BJ (cell line): ENCODE measurements at regions not wholly inside any gene's neighbourhood (a gene's known extent, or its start where the extent isn't known, plus 50 kb on each side); places are given as distances from the start of the nearest gene placed in this dataset. TPM values are rescaled to one million over a fixed set of nuclear protein-coding genes. Genes with fewer than 3 reads are reported as not detected.

Experiments
- CTCF ChIA-PET: fragments of 350-600 bp; formaldehyde crosslinking; extraction: SDS; loops from one replicate; lab custom pipeline; 2021; ENCODE audit warnings: antibody characterized with exemption, inconsistent platforms; lab: Yijun Ruan, JAX
- POLR2A ChIA-PET: fragments of 300-600 bp; sonication (Branson Sonifier 250); formaldehyde crosslinking; extraction: SDS; loops from one replicate; lab custom pipeline; 2021; ENCODE audit warnings: antibody characterized with exemption; lab: Charles Lee
- DNase-seq: peaks from one replicate; pipeline ENCODE4 v3.0.0-alpha.2; 2011; ENCODE audit warnings: low read depth
- H3K27me3 ChIP-seq: 2 replicates; pipeline ENCODE4 v1.6.0; 2011; ENCODE audit warnings: low read length; ENCODE audit not compliant: control insufficient read depth, insufficient read depth
- H3K36me3 ChIP-seq: 2 replicates; pipeline ENCODE4 v1.5.1; 2011; ENCODE audit warnings: low read length; ENCODE audit not compliant: control insufficient read depth, insufficient read depth
- H3K4me3 ChIP-seq: 2 replicates; pipeline ENCODE4 v1.5.1; 2011; ENCODE audit warnings: low read depth, mild to moderate bottlenecking, control low read depth, low read length
- small RNA-seq: library from RNA; depleted of rRNA; stranded (forward); fragments of <200 nt; gene quantifications from one replicate; pipeline ENCODE3, GENCODE V24; 2012; ENCODE audit warnings: low replicate concordance, low read depth; ENCODE audit not compliant: insufficient read length
- TF ChIP-seq, protein P1 (sequence below): IDR thresholded peaks from 2 replicates; pipeline ENCODE4 v1.5.1; 2011; ENCODE audit warnings: low read depth, mild to moderate bottlenecking, control low read depth, inconsistent platforms, low read length, moderate library complexity; ENCODE audit not compliant: insufficient read depth

DNA sequence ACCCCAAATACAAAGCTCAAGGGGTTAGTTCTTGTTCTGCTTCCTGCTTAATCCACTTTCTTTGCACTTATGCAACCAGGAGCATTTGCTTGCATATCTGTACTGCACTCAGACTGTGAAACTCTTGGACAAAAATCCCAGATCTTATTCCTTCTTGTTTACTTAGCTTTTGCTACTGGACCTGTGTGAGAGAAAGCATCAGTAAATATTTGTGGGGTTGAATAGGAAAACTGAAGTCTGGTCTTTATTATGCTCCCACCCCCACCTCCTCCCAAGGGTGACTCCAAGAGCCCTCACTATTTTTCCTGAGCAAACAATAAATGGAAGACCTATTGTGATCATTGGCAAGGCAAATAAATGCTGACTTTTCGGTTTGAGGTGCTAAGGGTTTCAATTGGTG lies 57.1 kb upstream of the VSTM2A start:
- ChIA-PET CTCF (no interaction called here), POLR2A (no interaction called here)
- Histone ChIP-seq H3K36me3 (no peaks in the 10 kb centered on the region), H3K27me3 (no peaks in the 10 kb centered on the region), H3K4me3 (no peak overlapping the region)
- DNase-seq = no peak
- TF ChIP-seq, protein P1, sequence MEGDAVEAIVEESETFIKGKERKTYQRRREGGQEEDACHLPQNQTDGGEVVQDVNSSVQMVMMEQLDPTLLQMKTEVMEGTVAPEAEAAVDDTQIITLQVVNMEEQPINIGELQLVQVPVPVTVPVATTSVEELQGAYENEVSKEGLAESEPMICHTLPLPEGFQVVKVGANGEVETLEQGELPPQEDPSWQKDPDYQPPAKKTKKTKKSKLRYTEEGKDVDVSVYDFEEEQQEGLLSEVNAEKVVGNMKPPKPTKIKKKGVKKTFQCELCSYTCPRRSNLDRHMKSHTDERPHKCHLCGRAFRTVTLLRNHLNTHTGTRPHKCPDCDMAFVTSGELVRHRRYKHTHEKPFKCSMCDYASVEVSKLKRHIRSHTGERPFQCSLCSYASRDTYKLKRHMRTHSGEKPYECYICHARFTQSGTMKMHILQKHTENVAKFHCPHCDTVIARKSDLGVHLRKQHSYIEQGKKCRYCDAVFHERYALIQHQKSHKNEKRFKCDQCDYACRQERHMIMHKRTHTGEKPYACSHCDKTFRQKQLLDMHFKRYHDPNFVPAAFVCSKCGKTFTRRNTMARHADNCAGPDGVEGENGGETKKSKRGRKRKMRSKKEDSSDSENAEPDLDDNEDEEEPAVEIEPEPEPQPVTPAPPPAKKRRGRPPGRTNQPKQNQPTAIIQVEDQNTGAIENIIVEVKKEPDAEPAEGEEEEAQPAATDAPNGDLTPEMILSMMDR = no peak

Small RNA genes lying in the stretch of these regions (small RNA-seq; reads per million reads assigned to genes)
- gene AC074348.1 = not detected
- gene RNU2-29P = not detected
